Activated naive CD4-positive, alpha-beta T cell treated with anti-CD3 and anti-CD28 coated beads, Interleukin-2, amount 50 U/mL, for 72 hours (primary cell): ENCODE measurements at regions not wholly inside any gene's neighbourhood (a gene's known extent, or its start where the extent isn't known, plus 50 kb on each side); places are given as distances from the start of the nearest gene placed in this dataset.
"Not testable (repeated sequence)": the region's sequence is repeated elsewhere in the genome, so short reads cannot be mapped to it uniquely, and the experiment has no call there.

Experiments
- ATAC-seq, 2 donors: fragments of 150-1000 bp; cut with Tn5 transposase; 2 replicates each; pipeline ENCODE4 v1.10.0; 2021; ENCODE audit warnings: mild to moderate bottlenecking in 2 of 2, moderate library complexity in 2 of 2
- DNase-seq, 2 donors: peaks; one replicate each; pipeline ENCODE4 v3.0.0; 2021 to 2022; ENCODE audit warnings: low spot score in 2 of 2
- H3K27ac Mint-ChIP-seq, 2 donors: one replicate each; pipeline ENCODE4 v1.8.0; 2022; ENCODE audit warnings: mild to moderate bottlenecking in 2 of 2, mixed read lengths in 2 of 2
- H3K36me3 Mint-ChIP-seq, 2 donors: one replicate each; pipeline ENCODE4 v1.8.0; 2022; ENCODE audit warnings: mixed read lengths in 2 of 2
- H3K9me3 Mint-ChIP-seq, 2 donors: one replicate each; pipeline ENCODE4 v1.8.0; 2022; ENCODE audit warnings: mixed read lengths in 2 of 2

DNA sequence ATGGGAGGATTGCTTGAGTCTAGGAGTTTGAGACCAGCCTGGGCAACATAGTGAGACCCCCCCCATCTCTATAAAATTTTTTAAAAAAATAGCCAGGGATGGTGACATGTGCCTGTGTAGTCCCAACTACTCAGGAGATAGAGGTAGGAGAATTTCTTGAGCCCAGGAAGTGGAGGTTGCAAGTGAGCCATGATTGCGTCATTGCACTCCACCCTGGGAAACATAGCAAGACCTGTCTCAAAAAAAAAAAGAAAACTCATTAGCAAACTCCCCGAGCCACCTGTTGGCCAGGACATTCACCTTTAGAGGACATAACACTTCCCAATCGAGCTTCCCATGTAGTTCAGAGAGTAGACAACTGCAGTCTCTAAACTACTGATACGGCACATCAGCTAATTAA lies 274.2 kb downstream of the ABCC12 start:
- Mint-ChIP-seq H3K9me3 (peaks cover 0 to 4% of the 10 kb centered on the region in 2 donors), H3K36me3 (no peaks in the 10 kb centered on the region), H3K27ac (no peak overlapping the region)
- DNase-seq, result no peak
- ATAC-seq, result no peak

- ATAC-seq (no peak), DNase-seq (no peak)
- Mint-ChIP-seq H3K9me3 (peaks cover 0 to 4% of the 10 kb centered on the region in 2 donors), H3K36me3 (no peaks in the 10 kb centered on the region), H3K27ac (no peak overlapping the region)
These were observed 275.1 kb downstream of the ABCC12 start for GRCh38 chr16:47880653-47881052.

- Mint-ChIP-seq H3K27ac (no peak overlapping the region), H3K36me3 (no peaks in the 10 kb centered on the region), H3K9me3 (peaks cover 3 to 4% of the 10 kb centered on the region in 2 donors)
- ATAC-seq (no peak), DNase-seq (no peak)
These were observed 278.6 kb downstream of the ABCC12 start for GRCh38 chr16:47877166-47877565.

DNA sequence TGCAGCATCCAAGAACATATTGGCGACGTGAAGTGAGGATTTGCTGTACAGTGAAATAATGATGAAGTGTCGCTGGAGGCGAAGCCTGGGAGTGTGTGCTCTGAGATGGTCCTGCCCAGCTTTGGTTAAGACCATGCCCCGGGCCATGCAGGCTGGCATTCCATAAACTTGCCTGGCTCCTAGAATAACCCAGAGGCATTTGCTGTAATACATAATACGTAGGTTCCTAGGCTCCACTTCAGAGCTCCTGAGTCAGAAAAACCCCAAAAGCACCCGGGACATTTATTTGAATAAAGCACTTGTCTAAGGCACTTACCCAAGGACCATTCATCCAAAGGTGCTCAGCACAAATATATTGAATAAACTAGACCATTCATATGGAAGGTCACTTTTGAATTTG lies 279.3 kb downstream of the ABCC12 start:
- ATAC-seq (no peak), DNase-seq (no peak)
- Mint-ChIP-seq H3K9me3 (peaks cover 3 to 4% of the 10 kb centered on the region in 2 donors), H3K36me3 (no peaks in the 10 kb centered on the region), H3K27ac (no peak overlapping the region)

- ATAC-seq (no peak), DNase-seq (no peak)
- H3K27ac Mint-ChIP-seq, result no peak overlapping the region
- H3K9me3 Mint-ChIP-seq, result peaks cover 7% of the 10 kb centered on the region in 2 donors
- no peaks in the 10 kb centered on the region for H3K36me3 Mint-ChIP-seq
These were observed 282.4 kb downstream of the ABCC12 start for GRCh38 chr16:47873434-47873833.

DNA sequence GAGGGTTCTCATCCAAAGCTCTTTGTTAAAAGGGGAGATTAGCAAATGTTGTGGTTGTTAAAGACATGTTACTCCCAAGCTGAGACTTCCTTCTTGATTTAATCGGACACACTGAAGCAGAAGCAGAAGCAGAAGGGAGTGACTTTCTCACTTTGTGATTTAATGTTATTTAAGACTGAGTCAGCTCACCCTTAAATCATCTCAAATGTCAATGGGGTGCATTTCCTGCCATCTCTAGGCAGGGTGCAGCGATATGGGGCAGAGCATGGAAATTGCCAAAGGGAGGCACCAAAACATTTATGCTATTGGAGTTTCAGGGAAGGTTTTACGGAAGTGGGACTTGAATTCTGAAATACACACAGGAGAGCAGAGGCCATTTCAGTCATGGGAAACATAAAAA lies 283.6 kb downstream of the ABCC12 start:
- no peak overlapping the region for H3K27ac Mint-ChIP-seq
- DNase-seq (no peak), ATAC-seq (no peak)
- H3K9me3 Mint-ChIP-seq, result peaks cover 7 to 12% of the 10 kb centered on the region in 2 donors
- H3K36me3 Mint-ChIP-seq, result no peaks in the 10 kb centered on the region

DNA sequence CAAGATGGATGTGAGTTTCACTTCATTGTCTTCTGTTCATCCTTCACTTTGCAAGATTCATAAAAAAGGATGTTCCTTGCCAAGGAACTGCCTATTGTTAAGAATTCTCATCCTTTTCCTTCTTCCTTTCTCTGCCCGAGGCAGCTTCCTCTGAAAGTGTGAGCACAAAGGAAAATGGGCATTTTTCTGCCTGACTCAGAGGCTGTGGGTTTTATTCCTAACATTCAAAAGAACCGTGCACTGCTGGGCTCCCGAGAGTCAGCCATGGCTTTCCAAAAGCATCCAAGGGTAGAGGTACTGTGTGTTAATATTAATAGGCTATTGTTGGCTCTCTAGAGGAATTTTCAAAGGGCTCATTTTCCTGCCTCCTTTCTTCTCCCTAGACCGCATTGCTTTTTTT lies 289.4 kb downstream of the ABCC12 start:
- Mint-ChIP-seq H3K9me3 (peaks cover 4 to 12% of the 10 kb centered on the region in 2 donors), H3K36me3 (no peaks in the 10 kb centered on the region), H3K27ac (no peak overlapping the region)
- no peak for DNase-seq
- ATAC-seq, result no peak

DNA sequence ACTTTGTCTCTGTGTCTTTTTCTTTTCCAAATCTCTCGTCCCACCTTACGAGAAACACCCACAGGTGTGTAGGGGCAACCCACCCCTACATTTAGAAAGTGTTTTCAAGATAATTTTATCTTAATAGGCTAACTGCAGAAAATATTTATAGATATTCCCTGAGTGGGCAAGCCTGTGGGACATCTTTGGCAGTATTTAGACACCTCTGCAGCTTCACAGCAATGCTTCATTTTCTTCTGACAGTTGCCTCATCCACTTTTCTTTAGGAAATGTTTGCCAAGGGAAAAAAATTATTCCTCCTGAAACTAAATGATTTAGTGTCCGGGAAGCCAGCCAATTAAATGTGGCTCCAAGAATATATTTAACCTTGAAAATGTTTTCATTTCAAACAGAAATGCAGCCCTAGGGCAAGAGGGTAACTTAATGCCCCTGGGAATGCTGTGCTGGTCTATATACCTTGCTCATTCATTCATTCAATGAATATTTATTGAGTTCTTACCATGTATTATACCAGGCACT lies 290.4 kb downstream of the ABCC12 start:
- DNase-seq (no peak), ATAC-seq (no peak)
- H3K27ac Mint-ChIP-seq, result no peak overlapping the region
- H3K9me3 Mint-ChIP-seq, result peaks cover 3 to 8% of the 10 kb centered on the region in 2 donors
- no peaks in the 10 kb centered on the region for H3K36me3 Mint-ChIP-seq

GRCh38 chr16:47864262-47864661 lies 291.5 kb downstream of the ABCC12 start:
- H3K36me3 Mint-ChIP-seq, H3K9me3 Mint-ChIP-seq, ATAC-seq, DNase-seq, H3K27ac Mint-ChIP-seq: not testable (repeated sequence)

- no peak for DNase-seq
- no peak for ATAC-seq
- Mint-ChIP-seq H3K36me3 (no peaks in the 10 kb centered on the region), H3K27ac (no peak overlapping the region), H3K9me3 (peaks cover 0 to 3% of the 10 kb centered on the region in 2 donors)
These were observed 293.8 kb downstream of the ABCC12 start for GRCh38 chr16:47861999-47862398.

- DNase-seq (no peak), ATAC-seq (no peak)
- peaks cover 14 to 20% of the 10 kb centered on the region in 2 donors for H3K9me3 Mint-ChIP-seq
- H3K36me3 Mint-ChIP-seq, result no peaks in the 10 kb centered on the region
- no peak overlapping the region for H3K27ac Mint-ChIP-seq
These were observed 297.3 kb downstream of the ABCC12 start for GRCh38 chr16:47858333-47858982.

GRCh38 chr16:47855431-47855830 lies 300.4 kb downstream of the ABCC12 start:
- H3K9me3 Mint-ChIP-seq, result peaks cover 14 to 17% of the 10 kb centered on the region in 2 donors
- DNase-seq (no peak), ATAC-seq (no peak)
- no peaks in the 10 kb centered on the region for H3K36me3 Mint-ChIP-seq
- no peak overlapping the region for H3K27ac Mint-ChIP-seq

DNA sequence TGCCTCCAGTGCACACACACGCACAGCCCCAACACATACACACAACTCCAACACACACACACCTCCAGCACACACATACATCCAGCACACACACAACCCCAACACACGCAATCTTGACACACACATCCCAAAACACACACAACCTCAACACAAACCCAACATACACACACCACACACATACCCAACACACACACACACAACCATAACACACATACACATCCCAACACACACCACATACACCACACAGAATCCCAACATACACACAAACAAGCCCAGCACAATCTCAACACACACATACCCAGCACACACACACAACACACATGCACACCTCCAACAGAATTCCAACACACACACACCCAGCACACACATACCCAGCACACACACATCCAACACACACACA lies 301.1 kb downstream of the ABCC12 start:
- no peak overlapping the region for H3K27ac Mint-ChIP-seq
- no peak for DNase-seq
- no peak for ATAC-seq
- H3K9me3 Mint-ChIP-seq, result peaks cover 14 to 17% of the 10 kb centered on the region in 2 donors
- no peaks in the 10 kb centered on the region for H3K36me3 Mint-ChIP-seq

DNA sequence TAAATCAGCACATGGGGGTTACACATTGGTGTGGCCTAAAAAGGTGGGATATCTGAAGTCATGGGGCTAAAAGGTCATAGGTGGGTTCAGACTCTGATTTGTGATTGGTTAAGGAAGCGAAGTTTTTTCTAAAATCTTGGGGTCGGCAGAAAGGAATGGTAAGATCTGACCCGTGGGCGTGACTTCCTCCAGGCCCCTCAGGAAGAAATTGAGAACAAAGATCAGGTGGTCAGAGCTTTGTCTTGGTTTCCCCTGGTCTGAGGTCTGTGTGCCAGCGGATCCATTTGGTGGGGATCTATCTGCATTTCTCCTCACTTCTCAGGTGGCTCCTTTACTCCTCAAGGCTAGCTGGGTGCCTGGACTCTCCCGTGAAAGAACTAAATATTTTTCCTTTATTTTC lies 302.8 kb downstream of the ABCC12 start:
- DNase-seq (no peak), ATAC-seq (no peak)
- peaks cover 14 to 17% of the 10 kb centered on the region in 2 donors for H3K9me3 Mint-ChIP-seq
- no peaks in the 10 kb centered on the region for H3K36me3 Mint-ChIP-seq
- no peak overlapping the region for H3K27ac Mint-ChIP-seq

- H3K36me3 Mint-ChIP-seq, result no peaks in the 10 kb centered on the region
- ATAC-seq, result no peak
- no peak overlapping the region for H3K27ac Mint-ChIP-seq
- peaks cover 14 to 17% of the 10 kb centered on the region in 2 donors for H3K9me3 Mint-ChIP-seq
- DNase-seq, result no peak
These were observed 304.6 kb downstream of the ABCC12 start for GRCh38 chr16:47851146-47851545.

GRCh38 chr16:47849736-47850135 lies 306.1 kb downstream of the ABCC12 start:
- no peaks in the 10 kb centered on the region for H3K36me3 Mint-ChIP-seq
- DNase-seq (no peak), ATAC-seq (no peak)
- no peak overlapping the region for H3K27ac Mint-ChIP-seq
- peaks cover 12 to 14% of the 10 kb centered on the region in 2 donors for H3K9me3 Mint-ChIP-seq

GRCh38 chr16:47848421-47849109 lies 307.2 kb downstream of the ABCC12 start:
- Mint-ChIP-seq H3K27ac (no peak overlapping the region), H3K9me3 (peaks cover 0 to 4% of the 10 kb centered on the region in 2 donors), H3K36me3 (no peaks in the 10 kb centered on the region)
- DNase-seq (no peak), ATAC-seq (no peak)
